Ovary (tissue), 7 donors: ENCODE measurements at regions not wholly inside any gene's neighbourhood (a gene's known extent, or its start where the extent isn't known, plus 50 kb on each side); places are given as distances from the start of the nearest gene placed in this dataset.

ENCODE experiments used
- DNase-seq, 5 donors: peaks; one replicate each; pipeline ENCODE4 v3.0.0-alpha.2; 2019 to 2020
- H3K27ac ChIP-seq, 2 donors: fragments of 200-600 bp; one replicate each; pipeline versions ENCODE4 v1.5.1 to v1.8.0; 2019 to 2022
- H3K27me3 ChIP-seq: fragments of 200-600 bp; one replicate; pipeline ENCODE4 v1.8.0; 2022
- H3K36me3 ChIP-seq: fragments of 200-600 bp; sonication (generic); one replicate; pipeline ENCODE4 v1.5.1; 2019
- H3K4me1 ChIP-seq: one replicate; pipeline ENCODE4 v1.8.1; 2013; ENCODE audit warnings: mild to moderate bottlenecking, moderate library complexity; ENCODE audit not compliant: insufficient read depth
- H3K4me3 ChIP-seq: fragments of 200-600 bp; sonication (generic); one replicate; pipeline ENCODE4 v1.5.1; 2017
- H3K9me3 ChIP-seq, 2 donors: fragments of 200-600 bp in 1 of 2; sonication (generic) in 1 of 2; one replicate each; pipeline versions ENCODE4 v1.5.1 to v1.8.1; 2013 to 2019; ENCODE audit warnings: mild to moderate bottlenecking in 1 of 2, moderate library complexity in 1 of 2
- EP300 ChIP-seq: sonication (generic); formaldehyde crosslinking; IDR thresholded peaks from one replicate; pipeline ENCODE4 v1.6.1; 2017; ENCODE audit warnings: antibody characterized with exemption
- POLR2A ChIP-seq: fragments of 450-650 bp; IDR thresholded peaks from one replicate; pipeline ENCODE4 v1.6.1; 2017; ENCODE audit warnings: antibody characterized with exemption, mild to moderate bottlenecking, moderate library complexity
- WGBS, 3 donors: extraction: QIAGEN DNeasy Blood & Tissue Kit in 1 of 3; methylation state at CpG; one replicate each; pipeline versions ENCODE4 v1.1.5 to v1.1.7; 2013 to 2017; 5-methylcytosine and 5-hydroxymethylcytosine counted together
- intact Hi-C, 4 donors: fragments of 100-400 bp; cut with DNase I; formaldehyde crosslinking; loops; one replicate each; pipeline versions ENCODE4 v1.11.0 to v1.15.1; 2022 to 2023
- TF ChIP-seq, protein P1 (sequence below), 3 donors: fragments of 450-650 bp in 2 of 3; fragments of 200-600 bp in 1 of 3; IDR thresholded peaks; one replicate each; pipeline versions ENCODE4 v1.5.1 to v1.8.0; 2016 to 2022; ENCODE audit warnings: antibody characterized with exemption in 3 of 3, mild to moderate bottlenecking in 1 of 3
- donor health status: DM: no; HTN: no; CAD: no; lungs with moderate emphysema.
- donor health status: DM: no; HTN: no; CAD: no.
- donor health status: Bipolar disorder and iron deficiency.
- donor health status: DM: no; HTN: no; CAD: no.
- donor health status: DM: yes; HTN: yes; CAD: no.

- H3K4me3 ChIP-seq = no peak overlapping the region
- H3K27ac ChIP-seq = no peak overlapping the region
- TF ChIP-seq, protein P1, sequence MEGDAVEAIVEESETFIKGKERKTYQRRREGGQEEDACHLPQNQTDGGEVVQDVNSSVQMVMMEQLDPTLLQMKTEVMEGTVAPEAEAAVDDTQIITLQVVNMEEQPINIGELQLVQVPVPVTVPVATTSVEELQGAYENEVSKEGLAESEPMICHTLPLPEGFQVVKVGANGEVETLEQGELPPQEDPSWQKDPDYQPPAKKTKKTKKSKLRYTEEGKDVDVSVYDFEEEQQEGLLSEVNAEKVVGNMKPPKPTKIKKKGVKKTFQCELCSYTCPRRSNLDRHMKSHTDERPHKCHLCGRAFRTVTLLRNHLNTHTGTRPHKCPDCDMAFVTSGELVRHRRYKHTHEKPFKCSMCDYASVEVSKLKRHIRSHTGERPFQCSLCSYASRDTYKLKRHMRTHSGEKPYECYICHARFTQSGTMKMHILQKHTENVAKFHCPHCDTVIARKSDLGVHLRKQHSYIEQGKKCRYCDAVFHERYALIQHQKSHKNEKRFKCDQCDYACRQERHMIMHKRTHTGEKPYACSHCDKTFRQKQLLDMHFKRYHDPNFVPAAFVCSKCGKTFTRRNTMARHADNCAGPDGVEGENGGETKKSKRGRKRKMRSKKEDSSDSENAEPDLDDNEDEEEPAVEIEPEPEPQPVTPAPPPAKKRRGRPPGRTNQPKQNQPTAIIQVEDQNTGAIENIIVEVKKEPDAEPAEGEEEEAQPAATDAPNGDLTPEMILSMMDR (IDR thresholded peaks at IDR 0.05) = no peak
- no peak for TF ChIP-seq EP300
- TF ChIP-seq POLR2A = no peak
- DNase-seq = no peak
- 62 to 70% (median 66%) methylated on average over 3 of the region's 3 CpGs for WGBS, 3 donors
- no peaks in the 10 kb centered on the region for H3K9me3 ChIP-seq
- intact Hi-C loops = no loop called here
- H3K4me1 ChIP-seq = no peaks in the 10 kb centered on the region
- no peaks in the 10 kb centered on the region for H3K36me3 ChIP-seq
- no peaks in the 10 kb centered on the region for H3K27me3 ChIP-seq
Measured at GRCh38 chr4:108315694-108316093, 147.0 kb upstream of the LEF1 start.

GRCh38 chr4:108314900-108315589, 146.3 kb upstream of the LEF1 start:
- intact Hi-C loops = no loop called here
- Histone ChIP-seq H3K4me1 (no peaks in the 10 kb centered on the region), H3K27me3 (no peaks in the 10 kb centered on the region), H3K9me3 (no peaks in the 10 kb centered on the region), H3K27ac (no peak overlapping the region), H3K36me3 (no peaks in the 10 kb centered on the region), H3K4me3 (no peak overlapping the region)
- TF ChIP-seq EP300 (no peak), POLR2A (no peak)
- TF ChIP-seq, protein P1 (IDR thresholded peaks at IDR 0.05) = no peak
- WGBS, 3 donors = 69 to 77% (median 72%) methylated on average over 8 of the region's 8 CpGs
- no peak for DNase-seq

- no peak for DNase-seq
- H3K27ac ChIP-seq = no peak overlapping the region
- H3K4me3 ChIP-seq = no peak overlapping the region
- intact Hi-C loops = no loop called here
- H3K4me1 ChIP-seq = no peaks in the 10 kb centered on the region
- no peaks in the 10 kb centered on the region for H3K9me3 ChIP-seq
- no peaks in the 10 kb centered on the region for H3K36me3 ChIP-seq
- 69 to 85% (median 81%) methylated on average over 5 of the region's 5 CpGs for WGBS, 3 donors
- H3K27me3 ChIP-seq = no peaks in the 10 kb centered on the region
- no peak for TF ChIP-seq POLR2A
- TF ChIP-seq, protein P1 (IDR thresholded peaks at IDR 0.05) = no peak
- TF ChIP-seq EP300 = no peak
Measured at GRCh38 chr4:108313546-108314339, 145.0 kb upstream of the LEF1 start.

- DNase-seq = no peak
- Histone ChIP-seq H3K36me3 (no peaks in the 10 kb centered on the region), H3K4me1 (no peaks in the 10 kb centered on the region), H3K4me3 (no peak overlapping the region), H3K27ac (no peak overlapping the region), H3K27me3 (no peaks in the 10 kb centered on the region), H3K9me3 (no peaks in the 10 kb centered on the region)
- WGBS, 3 donors = 73 to 81% (median 79%) methylated on average over 1 of the region's 1 CpG
- intact Hi-C loops = no loop called here
- TF ChIP-seq, protein P1 (IDR thresholded peaks at IDR 0.05) = no peak
- TF ChIP-seq EP300 = no peak
- TF ChIP-seq POLR2A = no peak
Measured at GRCh38 chr4:108311313-108311712, 142.6 kb upstream of the LEF1 start.
